ENCODE measurements at regions not wholly inside any gene's neighbourhood (a gene's known extent, or its start where the extent isn't known, plus 50 kb on each side); places are given as distances from the start of the nearest gene placed in this dataset.

DNA sequence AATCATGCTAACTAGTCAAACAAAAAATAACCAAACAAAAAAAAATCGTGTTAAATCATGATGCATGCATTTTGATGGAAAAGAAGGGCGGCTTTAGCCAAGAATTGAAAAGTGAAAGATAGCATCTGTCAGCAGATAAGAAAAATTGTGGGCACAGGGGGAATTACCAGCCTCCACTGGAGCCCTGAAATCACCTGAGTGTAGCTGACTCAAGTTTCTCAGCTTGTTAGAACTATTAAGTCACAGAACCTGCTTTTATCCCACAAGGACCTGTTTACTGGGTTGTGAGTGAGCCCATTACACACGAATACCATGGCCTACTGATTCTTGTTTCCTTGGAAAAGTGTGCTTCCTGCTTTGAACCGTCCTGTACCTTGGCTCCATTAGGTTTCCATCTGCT, 85.2 kb downstream of the COX18 start:
- no peaks in the 10 kb centered on the region for H3K4me1 ChIP-seq (ENCODE audit: control insufficient read depth, low read length)
- TF ChIP-seq, protein P1, sequence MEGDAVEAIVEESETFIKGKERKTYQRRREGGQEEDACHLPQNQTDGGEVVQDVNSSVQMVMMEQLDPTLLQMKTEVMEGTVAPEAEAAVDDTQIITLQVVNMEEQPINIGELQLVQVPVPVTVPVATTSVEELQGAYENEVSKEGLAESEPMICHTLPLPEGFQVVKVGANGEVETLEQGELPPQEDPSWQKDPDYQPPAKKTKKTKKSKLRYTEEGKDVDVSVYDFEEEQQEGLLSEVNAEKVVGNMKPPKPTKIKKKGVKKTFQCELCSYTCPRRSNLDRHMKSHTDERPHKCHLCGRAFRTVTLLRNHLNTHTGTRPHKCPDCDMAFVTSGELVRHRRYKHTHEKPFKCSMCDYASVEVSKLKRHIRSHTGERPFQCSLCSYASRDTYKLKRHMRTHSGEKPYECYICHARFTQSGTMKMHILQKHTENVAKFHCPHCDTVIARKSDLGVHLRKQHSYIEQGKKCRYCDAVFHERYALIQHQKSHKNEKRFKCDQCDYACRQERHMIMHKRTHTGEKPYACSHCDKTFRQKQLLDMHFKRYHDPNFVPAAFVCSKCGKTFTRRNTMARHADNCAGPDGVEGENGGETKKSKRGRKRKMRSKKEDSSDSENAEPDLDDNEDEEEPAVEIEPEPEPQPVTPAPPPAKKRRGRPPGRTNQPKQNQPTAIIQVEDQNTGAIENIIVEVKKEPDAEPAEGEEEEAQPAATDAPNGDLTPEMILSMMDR (IDR thresholded peaks at IDR 0.05; ENCODE audit: low read depth, low read length, poor library complexity, severe bottlenecking), result no peak
- no peak for TF ChIP-seq EZH2phosphoT487 (IDR thresholded peaks at IDR 0.05; ENCODE audit: borderline replicate concordance, low read length)
- H3K4me2 ChIP-seq (ENCODE audit: low read length), result no peak overlapping the region
- H4K20me1 ChIP-seq (ENCODE audit: control insufficient read depth, insufficient read depth, low read depth, low read length), result no peaks in the 10 kb centered on the region
- no peak overlapping the region for H3K27ac ChIP-seq (ENCODE audit: low read depth, low read length)
- H3K79me2 ChIP-seq (ENCODE audit: control insufficient read depth, low read length), result no peaks in the 10 kb centered on the region
- H3K9me2 ChIP-seq (replicated peaks; ENCODE audit: control insufficient read depth, low read length), result no peaks in the 10 kb centered on the region
- no peaks in the 10 kb centered on the region for H3F3A ChIP-seq (ENCODE audit: control insufficient read depth, insufficient read depth)
- no peak overlapping the region for H3K4me3 ChIP-seq (ENCODE audit: low read length)
- no peaks in the 10 kb centered on the region for H3K27me3 ChIP-seq (ENCODE audit: control insufficient read depth, low read length)
- no peaks in the 10 kb centered on the region for H3K36me3 ChIP-seq (ENCODE audit: control insufficient read depth, low read length)
- H3K9me3 ChIP-seq (ENCODE audit: control insufficient read depth, insufficient read depth, low read length), result no peaks in the 10 kb centered on the region

DNA sequence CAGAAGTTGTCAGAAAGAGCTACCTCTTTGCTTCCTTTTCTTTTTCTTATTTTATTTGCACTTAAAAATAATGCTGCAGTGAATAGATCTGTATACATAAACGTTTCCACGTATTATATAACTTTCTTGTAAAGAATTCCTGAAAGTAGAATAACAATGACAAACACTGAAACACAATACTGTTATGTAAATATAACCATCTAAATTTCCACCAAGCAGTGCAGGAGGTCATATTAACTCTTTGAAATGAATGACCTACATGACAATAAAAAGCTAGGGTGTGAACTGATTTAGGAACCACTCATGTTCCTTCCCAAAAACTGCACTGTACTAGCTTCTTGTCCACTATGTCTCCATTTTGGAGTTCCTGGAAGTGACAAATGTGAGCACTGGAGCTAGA, 85.8 kb downstream of the COX18 start:
- Histone ChIP-seq H3K4me2 (ENCODE audit: low read length) (no peak overlapping the region), H3K36me3 (ENCODE audit: control insufficient read depth, low read length) (no peaks in the 10 kb centered on the region)

DNA sequence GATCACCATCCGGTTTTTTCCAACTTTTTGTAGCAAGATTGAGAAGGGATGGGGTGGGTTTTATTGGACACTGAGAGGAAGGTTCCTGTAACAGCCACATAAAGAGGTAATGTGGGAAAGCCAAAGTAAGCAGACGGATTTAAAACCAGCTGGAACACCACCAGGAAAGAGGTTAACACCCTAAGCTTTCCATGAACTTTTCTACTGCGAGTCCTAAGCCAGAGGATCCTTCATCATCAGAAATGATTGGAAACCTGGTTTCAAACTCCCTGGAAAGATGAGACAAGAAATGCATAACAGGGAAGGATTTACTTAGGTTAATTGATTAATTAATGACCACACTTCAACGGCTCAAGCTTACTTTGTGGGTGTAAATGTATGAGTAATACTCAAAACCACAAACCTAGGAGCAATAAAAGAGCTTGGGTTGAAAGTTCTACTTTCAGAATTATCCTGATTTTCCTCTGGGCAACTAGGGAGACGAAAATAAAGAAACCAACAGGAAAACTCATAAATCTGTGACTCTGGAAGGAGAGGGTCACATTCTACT, 91.5 kb downstream of the COX18 start:
- no peak overlapping the region for H3K27ac ChIP-seq (ENCODE audit: low read depth, low read length)
- H3K9me3 ChIP-seq (ENCODE audit: control insufficient read depth, insufficient read depth, low read length), result no peaks in the 10 kb centered on the region
- no peak overlapping the region for H3K4me2 ChIP-seq (ENCODE audit: low read length)
- H3K4me1 ChIP-seq (ENCODE audit: control insufficient read depth, low read length), result no peaks in the 10 kb centered on the region
- H3K9me2 ChIP-seq (replicated peaks; ENCODE audit: control insufficient read depth, low read length), result no peaks in the 10 kb centered on the region
- H3K36me3 ChIP-seq (ENCODE audit: control insufficient read depth, low read length), result no peaks in the 10 kb centered on the region
- TF ChIP-seq EZH2phosphoT487 (IDR thresholded peaks at IDR 0.05; ENCODE audit: borderline replicate concordance, low read length), result no peak
- TF ChIP-seq, protein P1 (IDR thresholded peaks at IDR 0.05; ENCODE audit: low read depth, low read length, poor library complexity, severe bottlenecking), result no peak
- H4K20me1 ChIP-seq (ENCODE audit: control insufficient read depth, insufficient read depth, low read depth, low read length), result no peaks in the 10 kb centered on the region
- no peak overlapping the region for H3K4me3 ChIP-seq (ENCODE audit: low read length)
- no peaks in the 10 kb centered on the region for H3F3A ChIP-seq (ENCODE audit: control insufficient read depth, insufficient read depth)
- no peaks in the 10 kb centered on the region for H3K27me3 ChIP-seq (ENCODE audit: control insufficient read depth, low read length)
- H3K79me2 ChIP-seq (ENCODE audit: control insufficient read depth, low read length), result no peaks in the 10 kb centered on the region

More for the DNA sequence above, 85.8 kb downstream of the COX18 start:
- no peaks in the 10 kb centered on the region for H3F3A ChIP-seq (ENCODE audit: control insufficient read depth, insufficient read depth)
- H3K4me3 ChIP-seq (ENCODE audit: low read length), result no peak overlapping the region
- H3K79me2 ChIP-seq (ENCODE audit: control insufficient read depth, low read length), result no peaks in the 10 kb centered on the region
- H3K27ac ChIP-seq (ENCODE audit: low read depth, low read length), result no peak overlapping the region
- no peaks in the 10 kb centered on the region for H4K20me1 ChIP-seq (ENCODE audit: control insufficient read depth, insufficient read depth, low read depth, low read length)
- H3K9me3 ChIP-seq (ENCODE audit: control insufficient read depth, insufficient read depth, low read length), result no peaks in the 10 kb centered on the region
- no peaks in the 10 kb centered on the region for H3K9me2 ChIP-seq (replicated peaks; ENCODE audit: control insufficient read depth, low read length)
- no peak for TF ChIP-seq EZH2phosphoT487 (IDR thresholded peaks at IDR 0.05; ENCODE audit: borderline replicate concordance, low read length)
- TF ChIP-seq, protein P1 (IDR thresholded peaks at IDR 0.05; ENCODE audit: low read depth, low read length, poor library complexity, severe bottlenecking), result no peak
- H3K27me3 ChIP-seq (ENCODE audit: control insufficient read depth, low read length), result no peaks in the 10 kb centered on the region
- no peaks in the 10 kb centered on the region for H3K4me1 ChIP-seq (ENCODE audit: control insufficient read depth, low read length)
